Esophagus (tissue), 2 donors: ENCODE measurements at regions not wholly inside any gene's neighbourhood (a gene's known extent, or its start where the extent isn't known, plus 50 kb on each side); places are given as distances from the start of the nearest gene placed in this dataset.
A peak's percentile ranks its signal among the peaks of the same experiment; 100 is the strongest.
"Not testable (repeated sequence)": the region's sequence is repeated elsewhere in the genome, so short reads cannot be mapped to it uniquely, and the experiment has no call there.

Experiments used
- H3K27ac ChIP-seq, 2 donors: one replicate each; pipeline ENCODE4 v1.5.1; 2013; ENCODE audit warnings: low read depth in 2 of 2, mild to moderate bottlenecking in 2 of 2, inconsistent platforms in 1 of 2, low read length in 1 of 2, moderate library complexity in 1 of 2
- H3K27me3 ChIP-seq, 2 donors: one replicate each; pipeline ENCODE4 v1.6.1; 2013; ENCODE audit warnings: low read length in 2 of 2, control low read depth in 1 of 2, mild to moderate bottlenecking in 1 of 2; ENCODE audit not compliant: insufficient read depth in 2 of 2, control insufficient read depth in 1 of 2
- H3K36me3 ChIP-seq, 2 donors: one replicate each; pipeline ENCODE4 v1.6.1; 2013; ENCODE audit warnings: low read length in 1 of 2; ENCODE audit not compliant: control insufficient read depth in 2 of 2, insufficient read depth in 2 of 2
- H3K4me1 ChIP-seq, 2 donors: one replicate each; pipeline ENCODE4 v1.6.1; 2013; ENCODE audit warnings: low read length in 1 of 2; ENCODE audit not compliant: control insufficient read depth in 2 of 2, insufficient read depth in 2 of 2
- H3K4me3 ChIP-seq, 2 donors: one replicate each; pipeline ENCODE4 v1.5.1; 2013; ENCODE audit warnings: low read length in 2 of 2, mild to moderate bottlenecking in 2 of 2, low read depth in 1 of 2, moderate library complexity in 1 of 2
- H3K9me3 ChIP-seq, 2 donors: one replicate each; pipeline ENCODE4 v1.6.1; 2013; ENCODE audit warnings: mild to moderate bottlenecking in 2 of 2, low read depth in 1 of 2, low read length in 1 of 2, moderate library complexity in 1 of 2; ENCODE audit not compliant: control insufficient read depth in 2 of 2, insufficient read depth in 1 of 2
- WGBS, 2 donors: extraction: QIAGEN DNeasy Blood & Tissue Kit; methylation state at CpG; one replicate each; pipeline ENCODE4 v1.1.7; 2013; 5-methylcytosine and 5-hydroxymethylcytosine counted together
- donor health status: healthy with polysubstance abuse.
- donor health status: Bipolar disorder and iron deficiency.

GRCh38 chr16:85227946-85228862 lies 115.9 kb upstream of the CIBAR2 start:
- 58 to 70% methylated on average over 26 of the region's 26 CpGs for WGBS, 2 donors
- H3K9me3 ChIP-seq: no peaks in the 10 kb centered on the region
- no peak overlapping the region for H3K4me3 ChIP-seq
- H3K36me3 ChIP-seq: no peaks in the 10 kb centered on the region
- H3K4me1 ChIP-seq: peaks cover 0 to 2% of the 10 kb centered on the region in 2 donors
- H3K27me3 ChIP-seq: no peaks in the 10 kb centered on the region
- no peak overlapping the region for H3K27ac ChIP-seq

- H3K27me3 ChIP-seq: no peaks in the 10 kb centered on the region
- no peaks in the 10 kb centered on the region for H3K36me3 ChIP-seq
- H3K27ac ChIP-seq: no peak overlapping the region
- H3K4me3 ChIP-seq: no peak overlapping the region
- peaks cover 0 to 2% of the 10 kb centered on the region in 2 donors for H3K4me1 ChIP-seq
- H3K9me3 ChIP-seq: no peaks in the 10 kb centered on the region
- 87 to 90% methylated on average over 22 to 24 of the region's 24 CpGs for WGBS, 2 donors
These were observed 116.7 kb upstream of the CIBAR2 start for GRCh38 chr16:85228970-85229430.

GRCh38 chr16:85229869-85230462 lies 117.7 kb upstream of the CIBAR2 start:
- Histone ChIP-seq H3K4me1 (peaks cover under 1 to 2% of the 10 kb centered on the region in 2 donors), H3K27ac (no peak overlapping the region), H3K9me3 (no peaks in the 10 kb centered on the region), H3K27me3 (no peaks in the 10 kb centered on the region), H3K36me3 (no peaks in the 10 kb centered on the region), H3K4me3 (no peak overlapping the region)
- 61 to 73% methylated on average over 8 of the region's 8 CpGs for WGBS, 2 donors

GRCh38 chr16:85230764-85231383 lies 118.6 kb upstream of the CIBAR2 start:
- not testable (repeated sequence) for H3K27me3 ChIP-seq, H3K9me3 ChIP-seq, H3K4me3 ChIP-seq, H3K36me3 ChIP-seq, H3K4me1 ChIP-seq, H3K27ac ChIP-seq
- 94 to 98% methylated on average over 6 of the region's 6 CpGs for WGBS, 2 donors

- H3K27ac ChIP-seq: no peak overlapping the region
- no peaks in the 10 kb centered on the region for H3K27me3 ChIP-seq
- H3K9me3 ChIP-seq: no peaks in the 10 kb centered on the region
- no peaks in the 10 kb centered on the region for H3K36me3 ChIP-seq
- H3K4me3 ChIP-seq: no peak overlapping the region
- 34 to 50% methylated on average over 8 of the region's 8 CpGs for WGBS, 2 donors
- peaks cover 2 to 9% of the 10 kb centered on the region in 2 donors for H3K4me1 ChIP-seq
These were observed 119.7 kb upstream of the CIBAR2 start for GRCh38 chr16:85231959-85232358.

- Histone ChIP-seq H3K9me3 (no peaks in the 10 kb centered on the region), H3K4me3 (no peak overlapping the region), H3K36me3 (no peaks in the 10 kb centered on the region), H3K4me1 (peaks cover 2 to 9% of the 10 kb centered on the region in 2 donors), H3K27me3 (no peaks in the 10 kb centered on the region), H3K27ac (no peak overlapping the region)
- 72 to 81% methylated on average over 13 of the region's 13 CpGs for WGBS, 2 donors
These were observed 120.3 kb upstream of the CIBAR2 start for GRCh38 chr16:85232369-85233142.

- no peak overlapping the region for H3K27ac ChIP-seq
- H3K4me3 ChIP-seq: no peak overlapping the region
- peaks cover 2 to 9% of the 10 kb centered on the region in 2 donors for H3K4me1 ChIP-seq
- H3K27me3 ChIP-seq: no peaks in the 10 kb centered on the region
- WGBS, 2 donors: 75 to 77% methylated on average over 6 of the region's 6 CpGs
- no peaks in the 10 kb centered on the region for H3K9me3 ChIP-seq
- no peaks in the 10 kb centered on the region for H3K36me3 ChIP-seq
These were observed 121.2 kb upstream of the CIBAR2 start for GRCh38 chr16:85233516-85233915.

GRCh38 chr16:85234310-85235204 lies 122.3 kb upstream of the CIBAR2 start:
- Histone ChIP-seq H3K4me3 (no peak overlapping the region), H3K27ac (peak overlapping the region; percentile 8 to 34), H3K4me1 (peaks cover 2 to 9% of the 10 kb centered on the region in 2 donors), H3K27me3 (no peaks in the 10 kb centered on the region), H3K9me3 (no peaks in the 10 kb centered on the region), H3K36me3 (no peaks in the 10 kb centered on the region)
- 25% methylated on average over 36 of the region's 36 CpGs for WGBS, 2 donors
